ENCODE measurements at regions not wholly inside any gene's neighbourhood (a gene's known extent, or its start where the extent isn't known, plus 50 kb on each side); places are given as distances from the start of the nearest gene placed in this dataset.

- TF ChIP-seq CTCF (IDR thresholded peaks at IDR 0.05 in 2 of 3, conservative IDR thresholded peaks at IDR 0.05 in 1 of 3; ENCODE audit: insufficient read depth in 2 of 3, low read depth in 1 of 3, low read length in 3 of 3) (no peak), SIN3A (IDR thresholded peaks at IDR 0.05; ENCODE audit: borderline replicate concordance in 2 of 2, control insufficient read depth in 1 of 2, low read depth in 2 of 2, low read length in 2 of 2) (no peak), SMARCE1 (IDR thresholded peaks at IDR 0.05) (no peak), ZNF512 (tag; IDR thresholded peaks at IDR 0.05) (no peak), MEIS2 (IDR thresholded peaks at IDR 0.05; ENCODE audit: partially characterized antibody) (no peak), PHTF2 (CRISPR knock-in tag; IDR thresholded peaks at IDR 0.05) (no peak), NELFE (IDR thresholded peaks at IDR 0.05; ENCODE audit: insufficient read depth, insufficient read length) (no peak), KLF13 (tag; IDR thresholded peaks at IDR 0.05; ENCODE audit: borderline replicate concordance, low read depth) (no peak)
Measured at GRCh38 chrX:51395480-51395809, 62.8 kb downstream of the NUDT10 start.
